ENCODE measurements at regions not wholly inside any gene's neighbourhood (a gene's known extent, or its start where the extent isn't known, plus 50 kb on each side); places are given as distances from the start of the nearest gene placed in this dataset.

DNA sequence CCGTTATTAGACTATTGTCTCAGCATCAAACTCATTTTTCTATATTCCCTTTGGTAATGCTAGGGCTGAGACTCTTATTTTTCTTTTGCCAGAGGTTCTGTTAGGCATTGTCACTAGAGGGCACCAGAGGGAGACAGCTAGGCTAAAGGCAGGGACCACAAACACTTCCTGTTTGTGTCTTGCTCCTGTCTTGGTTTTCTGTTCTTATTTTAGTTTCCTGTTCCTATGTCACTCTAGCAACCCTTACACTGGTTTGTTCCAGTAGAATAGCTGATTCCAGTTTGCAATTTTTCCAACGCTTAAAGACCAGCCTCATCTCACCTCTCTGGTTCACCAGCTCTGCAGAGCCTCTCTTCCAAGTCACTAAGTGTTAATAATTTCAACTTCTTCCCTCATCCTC, 772.0 kb downstream of the DIAPH3 start:
- no peak for TF ChIP-seq GATA2 (IDR thresholded peaks at IDR 0.05; ENCODE audit: low read depth, low read length)
- TF ChIP-seq GATA3 (IDR thresholded peaks at IDR 0.05; ENCODE audit: low read depth, low read length): no peak

Data from SH-SY5Y (cell line).